HepG2 (cell line): ENCODE measurements at regions not wholly inside any gene's neighbourhood (a gene's known extent, or its start where the extent isn't known, plus 50 kb on each side); places are given as distances from the start of the nearest gene placed in this dataset.

Experiments
- CEBPG ChIP-seq: IDR thresholded peaks from 2 replicates; pipeline ENCODE4 v1.6.1; 2016
- ZNF567 ChIP-seq: sonication (generic); formaldehyde crosslinking; IDR thresholded peaks from 2 replicates; pipeline ENCODE4 v1.8.1; 2023; ENCODE audit warnings: mild to moderate bottlenecking, missing genetic modification reagents, borderline replicate concordance
- ZNF713 ChIP-seq: sonication (generic); formaldehyde crosslinking; IDR thresholded peaks from 2 replicates; pipeline ENCODE4 v1.4.0; 2020; ENCODE audit warnings: mild to moderate bottlenecking, missing genetic modification reagents
- TF ChIP-seq, protein P1 (sequence below): sonication (generic); formaldehyde crosslinking; IDR thresholded peaks from 2 replicates; pipeline ENCODE4 v1.4.0; 2020; ENCODE audit warnings: missing genetic modification reagents
- TF ChIP-seq, protein P2 (sequence below): sonication (generic); formaldehyde crosslinking; IDR thresholded peaks from 2 replicates; pipeline ENCODE4 v1.5.0; 2020; ENCODE audit warnings: mild to moderate bottlenecking, missing genetic modification reagents, moderate library complexity

- TF ChIP-seq, protein P1, sequence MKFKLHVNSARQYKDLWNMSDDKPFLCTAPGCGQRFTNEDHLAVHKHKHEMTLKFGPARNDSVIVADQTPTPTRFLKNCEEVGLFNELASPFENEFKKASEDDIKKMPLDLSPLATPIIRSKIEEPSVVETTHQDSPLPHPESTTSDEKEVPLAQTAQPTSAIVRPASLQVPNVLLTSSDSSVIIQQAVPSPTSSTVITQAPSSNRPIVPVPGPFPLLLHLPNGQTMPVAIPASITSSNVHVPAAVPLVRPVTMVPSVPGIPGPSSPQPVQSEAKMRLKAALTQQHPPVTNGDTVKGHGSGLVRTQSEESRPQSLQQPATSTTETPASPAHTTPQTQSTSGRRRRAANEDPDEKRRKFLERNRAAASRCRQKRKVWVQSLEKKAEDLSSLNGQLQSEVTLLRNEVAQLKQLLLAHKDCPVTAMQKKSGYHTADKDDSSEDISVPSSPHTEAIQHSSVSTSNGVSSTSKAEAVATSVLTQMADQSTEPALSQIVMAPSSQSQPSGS: no peak
- TF ChIP-seq, protein P2, sequence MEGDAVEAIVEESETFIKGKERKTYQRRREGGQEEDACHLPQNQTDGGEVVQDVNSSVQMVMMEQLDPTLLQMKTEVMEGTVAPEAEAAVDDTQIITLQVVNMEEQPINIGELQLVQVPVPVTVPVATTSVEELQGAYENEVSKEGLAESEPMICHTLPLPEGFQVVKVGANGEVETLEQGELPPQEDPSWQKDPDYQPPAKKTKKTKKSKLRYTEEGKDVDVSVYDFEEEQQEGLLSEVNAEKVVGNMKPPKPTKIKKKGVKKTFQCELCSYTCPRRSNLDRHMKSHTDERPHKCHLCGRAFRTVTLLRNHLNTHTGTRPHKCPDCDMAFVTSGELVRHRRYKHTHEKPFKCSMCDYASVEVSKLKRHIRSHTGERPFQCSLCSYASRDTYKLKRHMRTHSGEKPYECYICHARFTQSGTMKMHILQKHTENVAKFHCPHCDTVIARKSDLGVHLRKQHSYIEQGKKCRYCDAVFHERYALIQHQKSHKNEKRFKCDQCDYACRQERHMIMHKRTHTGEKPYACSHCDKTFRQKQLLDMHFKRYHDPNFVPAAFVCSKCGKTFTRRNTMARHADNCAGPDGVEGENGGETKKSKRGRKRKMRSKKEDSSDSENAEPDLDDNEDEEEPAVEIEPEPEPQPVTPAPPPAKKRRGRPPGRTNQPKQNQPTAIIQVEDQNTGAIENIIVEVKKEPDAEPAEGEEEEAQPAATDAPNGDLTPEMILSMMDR (CRISPR knock-in tag): no peak
- TF ChIP-seq ZNF713 (CRISPR knock-in tag) (no peak), CEBPG (CRISPR knock-in tag) (no peak), ZNF567 (CRISPR knock-in tag) (no peak)
These were observed 449.4 kb upstream of the CDH4 start for GRCh38 chr20:60802676-60803075.
